ENCODE measurements at regions not wholly inside any gene's neighbourhood (a gene's known extent, or its start where the extent isn't known, plus 50 kb on each side); places are given as distances from the start of the nearest gene placed in this dataset.
"Not testable (repeated sequence)": the region's sequence is repeated elsewhere in the genome, so short reads cannot be mapped to it uniquely, and the experiment has no call there.

- no peak overlapping the region for H3K4me3 ChIP-seq (ENCODE audit: low read length)
Observed at GRCh38 chr3:39631136-39631535, 163.7 kb downstream of the MOBP start.

GRCh38 chr3:39637807-39638206 is 170.3 kb downstream of the MOBP start:
- H3K4me3 ChIP-seq (ENCODE audit: low read length) = no peak overlapping the region
- TF ChIP-seq, protein P1, sequence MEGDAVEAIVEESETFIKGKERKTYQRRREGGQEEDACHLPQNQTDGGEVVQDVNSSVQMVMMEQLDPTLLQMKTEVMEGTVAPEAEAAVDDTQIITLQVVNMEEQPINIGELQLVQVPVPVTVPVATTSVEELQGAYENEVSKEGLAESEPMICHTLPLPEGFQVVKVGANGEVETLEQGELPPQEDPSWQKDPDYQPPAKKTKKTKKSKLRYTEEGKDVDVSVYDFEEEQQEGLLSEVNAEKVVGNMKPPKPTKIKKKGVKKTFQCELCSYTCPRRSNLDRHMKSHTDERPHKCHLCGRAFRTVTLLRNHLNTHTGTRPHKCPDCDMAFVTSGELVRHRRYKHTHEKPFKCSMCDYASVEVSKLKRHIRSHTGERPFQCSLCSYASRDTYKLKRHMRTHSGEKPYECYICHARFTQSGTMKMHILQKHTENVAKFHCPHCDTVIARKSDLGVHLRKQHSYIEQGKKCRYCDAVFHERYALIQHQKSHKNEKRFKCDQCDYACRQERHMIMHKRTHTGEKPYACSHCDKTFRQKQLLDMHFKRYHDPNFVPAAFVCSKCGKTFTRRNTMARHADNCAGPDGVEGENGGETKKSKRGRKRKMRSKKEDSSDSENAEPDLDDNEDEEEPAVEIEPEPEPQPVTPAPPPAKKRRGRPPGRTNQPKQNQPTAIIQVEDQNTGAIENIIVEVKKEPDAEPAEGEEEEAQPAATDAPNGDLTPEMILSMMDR (IDR thresholded peaks at IDR 0.05; ENCODE audit: insufficient read depth, low read depth, low read length, missing control alignments) = peak; percentile 50
- peak; percentile 67 for DNase-seq (ENCODE audit: low read depth)

More at GRCh38 chr3:39631136-39631535, 163.7 kb downstream of the MOBP start:
- TF ChIP-seq, protein P1 (IDR thresholded peaks at IDR 0.05; ENCODE audit: insufficient read depth, low read depth, low read length, missing control alignments) = no peak
- DNase-seq (ENCODE audit: low read depth) = no peak

DNA sequence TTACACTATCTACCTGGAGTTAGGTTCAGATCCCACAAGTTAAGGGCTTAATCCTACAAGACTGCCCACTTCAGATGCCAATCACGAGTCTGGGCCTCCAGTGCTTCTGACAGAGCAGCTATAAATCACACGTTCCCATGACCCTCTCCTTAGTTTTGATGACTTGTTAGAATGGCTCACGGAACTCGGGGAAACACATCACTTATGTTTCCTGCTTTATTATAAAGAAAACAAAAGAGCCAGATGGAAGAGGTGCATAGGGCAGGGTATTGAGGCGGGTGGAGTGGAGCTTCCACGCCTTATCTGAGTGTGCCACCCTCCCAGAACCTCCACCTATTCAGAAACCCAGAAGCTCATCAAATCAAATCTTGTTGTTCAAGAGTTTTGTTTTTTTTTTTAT is 170.8 kb downstream of the MOBP start:
- DNase-seq (ENCODE audit: low read depth) = peak; percentile 31
- H3K4me3 ChIP-seq (ENCODE audit: low read length) = no peak overlapping the region
- TF ChIP-seq, protein P1 (IDR thresholded peaks at IDR 0.05; ENCODE audit: insufficient read depth, low read depth, low read length, missing control alignments) = no peak

DNA sequence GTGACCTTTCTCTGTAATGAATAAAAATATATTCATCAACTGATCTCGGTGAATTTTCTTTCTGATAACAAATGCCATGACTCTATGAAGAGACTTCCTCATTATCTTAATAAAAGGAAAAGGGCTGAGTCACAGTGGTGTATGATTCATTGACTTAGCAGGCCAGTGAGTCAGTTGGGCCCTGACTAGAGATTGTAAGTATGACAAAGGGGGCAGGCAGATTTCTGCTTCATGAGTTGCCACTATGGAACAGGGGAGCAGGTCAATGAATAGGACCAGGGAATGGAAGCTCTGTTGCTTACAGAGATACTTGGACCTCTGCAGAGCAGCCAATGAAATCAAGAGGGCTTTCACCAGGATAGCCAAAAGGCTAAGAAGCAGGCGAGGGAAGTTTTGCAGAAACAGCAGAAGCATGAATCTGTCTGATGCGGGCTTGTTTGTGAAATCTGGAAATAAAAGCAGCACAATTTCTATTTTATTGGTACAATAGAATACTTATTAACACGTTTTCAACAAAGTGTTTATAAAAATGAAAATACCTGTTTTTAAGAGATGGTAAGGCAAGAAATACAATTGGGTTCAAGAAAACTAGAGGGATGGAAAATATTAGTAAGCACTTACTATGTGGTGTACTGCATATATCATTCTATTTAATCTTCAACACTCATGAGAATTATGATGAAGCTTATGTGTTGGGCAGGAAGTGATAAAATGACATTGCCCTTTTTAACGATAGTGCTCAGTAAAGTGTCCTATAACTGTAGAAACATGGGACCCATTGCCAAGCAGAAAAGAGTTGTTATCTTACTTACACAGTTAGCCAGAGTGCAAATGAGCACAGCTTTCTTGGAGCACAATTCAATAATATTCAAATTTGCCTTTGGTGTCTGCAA is 169.8 kb upstream of the MYRIP start:
- H3K4me3 ChIP-seq (ENCODE audit: low read length) = no peak overlapping the region
- TF ChIP-seq, protein P1 (IDR thresholded peaks at IDR 0.05; ENCODE audit: insufficient read depth, low read depth, low read length, missing control alignments) = no peak
- DNase-seq (ENCODE audit: low read depth) = peak; percentile 98

DNA sequence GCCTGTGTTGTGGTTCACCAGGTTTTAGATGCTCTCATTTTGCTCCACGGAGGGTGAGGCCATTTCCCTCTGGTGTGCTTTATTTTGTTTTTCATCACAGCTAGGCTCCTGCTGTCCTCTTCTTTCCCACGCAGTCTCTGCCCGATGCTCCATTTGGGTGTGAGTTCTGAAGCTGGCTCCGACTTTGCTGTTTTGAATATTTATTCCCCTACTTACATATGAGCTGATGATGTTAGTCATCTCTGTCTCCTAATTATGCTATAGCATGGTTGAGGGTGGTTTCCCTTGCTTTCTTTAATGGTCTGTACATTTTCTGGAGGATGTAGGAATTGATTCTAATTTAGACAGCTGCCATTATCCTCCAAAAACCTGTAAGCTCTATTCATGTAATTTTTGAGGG is 168.1 kb upstream of the MYRIP start:
- DNase-seq (ENCODE audit: low read depth) = no peak
- TF ChIP-seq, protein P1 (IDR thresholded peaks at IDR 0.05; ENCODE audit: insufficient read depth, low read depth, low read length, missing control alignments) = no peak
- no peak overlapping the region for H3K4me3 ChIP-seq (ENCODE audit: low read length)

GRCh38 chr3:39644176-39644575 is 165.2 kb upstream of the MYRIP start:
- DNase-seq (ENCODE audit: low read depth) = no peak

GRCh38 chr3:39651256-39651655 is 158.2 kb upstream of the MYRIP start:
- H3K4me3 ChIP-seq (ENCODE audit: low read length) = not testable (repeated sequence)

More at GRCh38 chr3:39644176-39644575, 165.2 kb upstream of the MYRIP start:
- TF ChIP-seq, protein P1 (IDR thresholded peaks at IDR 0.05; ENCODE audit: insufficient read depth, low read depth, low read length, missing control alignments) = no peak
- H3K4me3 ChIP-seq (ENCODE audit: low read length) = no peak overlapping the region

More at GRCh38 chr3:39651256-39651655, 158.2 kb upstream of the MYRIP start:
- not testable (repeated sequence) for DNase-seq (ENCODE audit: low read depth)
